ENCODE measurements at regions not wholly inside any gene's neighbourhood (a gene's known extent, or its start where the extent isn't known, plus 50 kb on each side); places are given as distances from the start of the nearest gene placed in this dataset.

DNA sequence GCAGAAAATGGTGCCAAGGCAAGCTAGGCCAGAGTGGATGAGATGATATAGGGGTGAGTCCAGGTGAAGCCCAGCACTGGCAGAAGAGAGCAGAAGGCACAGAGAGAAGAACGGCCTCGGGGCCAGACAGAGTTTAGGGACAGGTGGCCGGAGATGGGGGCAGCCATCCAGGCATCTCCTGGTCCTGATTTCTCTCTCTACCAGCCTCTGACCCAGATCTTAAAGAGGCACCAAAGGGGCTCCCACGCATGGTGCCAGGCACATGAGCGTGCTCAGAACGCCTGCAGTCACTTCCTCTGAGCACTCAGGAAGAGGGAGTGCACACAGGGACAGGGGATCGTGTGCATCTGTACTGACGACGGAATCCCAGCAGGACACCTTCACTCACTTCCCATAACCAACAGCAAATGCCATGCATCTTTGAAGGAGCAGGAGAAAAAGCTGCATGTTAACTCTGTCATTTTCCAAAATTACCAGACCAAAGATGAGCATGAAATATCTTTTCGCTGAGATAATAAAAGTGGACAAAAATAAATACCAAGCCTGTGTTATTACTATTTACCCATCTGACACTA is 427.8 kb upstream of the MYT1L start:
- no peaks in the 10 kb centered on the region for H3K79me2 ChIP-seq (ENCODE audit: insufficient read depth, low read length)
- H3K36me3 ChIP-seq (ENCODE audit: low read length), result no peaks in the 10 kb centered on the region
- no peak for TF ChIP-seq EZH2phosphoT487 (conservative IDR thresholded peaks at IDR 0.05; ENCODE audit: low read length)
- TF ChIP-seq, protein P1, sequence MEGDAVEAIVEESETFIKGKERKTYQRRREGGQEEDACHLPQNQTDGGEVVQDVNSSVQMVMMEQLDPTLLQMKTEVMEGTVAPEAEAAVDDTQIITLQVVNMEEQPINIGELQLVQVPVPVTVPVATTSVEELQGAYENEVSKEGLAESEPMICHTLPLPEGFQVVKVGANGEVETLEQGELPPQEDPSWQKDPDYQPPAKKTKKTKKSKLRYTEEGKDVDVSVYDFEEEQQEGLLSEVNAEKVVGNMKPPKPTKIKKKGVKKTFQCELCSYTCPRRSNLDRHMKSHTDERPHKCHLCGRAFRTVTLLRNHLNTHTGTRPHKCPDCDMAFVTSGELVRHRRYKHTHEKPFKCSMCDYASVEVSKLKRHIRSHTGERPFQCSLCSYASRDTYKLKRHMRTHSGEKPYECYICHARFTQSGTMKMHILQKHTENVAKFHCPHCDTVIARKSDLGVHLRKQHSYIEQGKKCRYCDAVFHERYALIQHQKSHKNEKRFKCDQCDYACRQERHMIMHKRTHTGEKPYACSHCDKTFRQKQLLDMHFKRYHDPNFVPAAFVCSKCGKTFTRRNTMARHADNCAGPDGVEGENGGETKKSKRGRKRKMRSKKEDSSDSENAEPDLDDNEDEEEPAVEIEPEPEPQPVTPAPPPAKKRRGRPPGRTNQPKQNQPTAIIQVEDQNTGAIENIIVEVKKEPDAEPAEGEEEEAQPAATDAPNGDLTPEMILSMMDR (IDR thresholded peaks at IDR 0.05; ENCODE audit: insufficient read depth, low read length, poor library complexity, severe bottlenecking), result no peak
- H4K20me1 ChIP-seq (ENCODE audit: low read depth, low read length), result no peaks in the 10 kb centered on the region
- H3K27ac ChIP-seq (ENCODE audit: low read depth, low read length), result no peak overlapping the region
- no peak overlapping the region for H2AFZ ChIP-seq (ENCODE audit: low read depth, low read length, severe bottlenecking)
- no peak overlapping the region for H3K4me2 ChIP-seq (ENCODE audit: low read depth, low read length, poor library complexity, severe bottlenecking)
- no peaks in the 10 kb centered on the region for H3K9me2 ChIP-seq (replicated peaks; ENCODE audit: insufficient read depth, low read length)
- no peaks in the 10 kb centered on the region for H3K27me3 ChIP-seq (ENCODE audit: low read length)
- no peak overlapping the region for H3K9ac ChIP-seq (ENCODE audit: low read length)
- H3F3A ChIP-seq (ENCODE audit: insufficient read depth), result no peaks in the 10 kb centered on the region
- H3K4me3 ChIP-seq (ENCODE audit: insufficient read depth, low read length, poor library complexity, severe bottlenecking), result no peak overlapping the region
- H3K9me3 ChIP-seq (ENCODE audit: insufficient read depth, low read length), result no peaks in the 10 kb centered on the region

DNA sequence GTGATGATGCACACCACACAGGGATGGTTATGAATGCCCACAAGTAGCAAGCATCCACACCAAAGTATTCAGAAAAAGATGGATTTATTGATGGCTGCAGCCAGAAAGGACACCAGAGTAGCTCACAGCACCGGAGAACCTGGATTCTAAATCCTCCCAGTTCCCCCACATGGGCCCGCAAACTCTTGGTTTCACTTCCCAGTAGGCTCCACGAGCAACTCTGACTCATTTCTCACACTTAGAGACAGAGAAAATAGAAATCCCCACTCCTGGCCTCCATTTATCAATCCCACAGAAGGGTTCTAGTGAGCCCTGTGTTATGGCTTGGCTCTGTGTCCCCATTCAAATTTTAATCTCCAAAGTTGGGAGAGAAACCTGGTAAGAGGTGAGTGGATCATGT is 426.7 kb upstream of the MYT1L start:
- Histone ChIP-seq H3K27ac (ENCODE audit: low read depth, low read length) (no peak overlapping the region), H3K4me2 (ENCODE audit: low read depth, low read length, poor library complexity, severe bottlenecking) (no peak overlapping the region), H3K9ac (ENCODE audit: low read length) (no peak overlapping the region), H2AFZ (ENCODE audit: low read depth, low read length, severe bottlenecking) (no peak overlapping the region), H3K36me3 (ENCODE audit: low read length) (no peaks in the 10 kb centered on the region), H3K9me2 (replicated peaks; ENCODE audit: insufficient read depth, low read length) (no peaks in the 10 kb centered on the region), H3F3A (ENCODE audit: insufficient read depth) (no peaks in the 10 kb centered on the region), H3K4me3 (ENCODE audit: insufficient read depth, low read length, poor library complexity, severe bottlenecking) (no peak overlapping the region), H3K9me3 (ENCODE audit: insufficient read depth, low read length) (0 out of 2 replicates have a peak, but pooled peaks cover 5% of the 10 kb centered on the region), H3K27me3 (ENCODE audit: low read length) (no peaks in the 10 kb centered on the region), H3K79me2 (ENCODE audit: insufficient read depth, low read length) (no peaks in the 10 kb centered on the region), H4K20me1 (ENCODE audit: low read depth, low read length) (no peaks in the 10 kb centered on the region)
- TF ChIP-seq EZH2phosphoT487 (conservative IDR thresholded peaks at IDR 0.05; ENCODE audit: low read length), result no peak
- TF ChIP-seq, protein P1 (IDR thresholded peaks at IDR 0.05; ENCODE audit: insufficient read depth, low read length, poor library complexity, severe bottlenecking), result no peak

- Histone ChIP-seq H3K79me2 (ENCODE audit: insufficient read depth, low read length) (no peaks in the 10 kb centered on the region), H3K4me2 (ENCODE audit: low read depth, low read length, poor library complexity, severe bottlenecking) (no peak overlapping the region), H3K4me3 (ENCODE audit: insufficient read depth, low read length, poor library complexity, severe bottlenecking) (no peak overlapping the region), H4K20me1 (ENCODE audit: low read depth, low read length) (no peaks in the 10 kb centered on the region), H3K36me3 (ENCODE audit: low read length) (no peaks in the 10 kb centered on the region), H2AFZ (ENCODE audit: low read depth, low read length, severe bottlenecking) (no peak overlapping the region), H3K9me2 (replicated peaks; ENCODE audit: insufficient read depth, low read length) (no peaks in the 10 kb centered on the region), H3K27me3 (ENCODE audit: low read length) (no peaks in the 10 kb centered on the region), H3K9ac (ENCODE audit: low read length) (no peak overlapping the region), H3F3A (ENCODE audit: insufficient read depth) (no peaks in the 10 kb centered on the region), H3K27ac (ENCODE audit: low read depth, low read length) (no peak overlapping the region), H3K9me3 (ENCODE audit: insufficient read depth, low read length) (0 out of 2 replicates have a peak, but pooled peaks cover 5% of the 10 kb centered on the region)
- no peak for TF ChIP-seq EZH2phosphoT487 (conservative IDR thresholded peaks at IDR 0.05; ENCODE audit: low read length)
- TF ChIP-seq, protein P1 (IDR thresholded peaks at IDR 0.05; ENCODE audit: insufficient read depth, low read length, poor library complexity, severe bottlenecking), result no peak
These were observed 425.8 kb upstream of the MYT1L start for GRCh38 chr2:2756886-2757285.

All from SU-DHL-6 (cell line).